ENCODE measurements at regions not wholly inside any gene's neighbourhood (a gene's known extent, or its start where the extent isn't known, plus 50 kb on each side); places are given as distances from the start of the nearest gene placed in this dataset.

- TF ChIP-seq CTCF (conservative IDR thresholded peaks at IDR 0.05; ENCODE audit: low read depth, low read length) (no peak), EZH2 (IDR thresholded peaks at IDR 0.05; ENCODE audit: borderline replicate concordance, low read depth, low read length, poor library complexity, severe bottlenecking) (no peak)
These were observed 1013.6 kb downstream of the UQCRFS1 start for GRCh38 chr19:28199323-28199722.
